ENCODE measurements at regions not wholly inside any gene's neighbourhood (a gene's known extent, or its start where the extent isn't known, plus 50 kb on each side); places are given as distances from the start of the nearest gene placed in this dataset.

GRCh38 chr17:73806768-73807167 is 162.5 kb upstream of the SDK2 start:
- TF ChIP-seq REST (IDR thresholded peaks at IDR 0.05; ENCODE audit: insufficient read depth in 1 of 2, low read depth in 2 of 2, low read length in 1 of 2): no peak
- TF ChIP-seq, protein P1, sequence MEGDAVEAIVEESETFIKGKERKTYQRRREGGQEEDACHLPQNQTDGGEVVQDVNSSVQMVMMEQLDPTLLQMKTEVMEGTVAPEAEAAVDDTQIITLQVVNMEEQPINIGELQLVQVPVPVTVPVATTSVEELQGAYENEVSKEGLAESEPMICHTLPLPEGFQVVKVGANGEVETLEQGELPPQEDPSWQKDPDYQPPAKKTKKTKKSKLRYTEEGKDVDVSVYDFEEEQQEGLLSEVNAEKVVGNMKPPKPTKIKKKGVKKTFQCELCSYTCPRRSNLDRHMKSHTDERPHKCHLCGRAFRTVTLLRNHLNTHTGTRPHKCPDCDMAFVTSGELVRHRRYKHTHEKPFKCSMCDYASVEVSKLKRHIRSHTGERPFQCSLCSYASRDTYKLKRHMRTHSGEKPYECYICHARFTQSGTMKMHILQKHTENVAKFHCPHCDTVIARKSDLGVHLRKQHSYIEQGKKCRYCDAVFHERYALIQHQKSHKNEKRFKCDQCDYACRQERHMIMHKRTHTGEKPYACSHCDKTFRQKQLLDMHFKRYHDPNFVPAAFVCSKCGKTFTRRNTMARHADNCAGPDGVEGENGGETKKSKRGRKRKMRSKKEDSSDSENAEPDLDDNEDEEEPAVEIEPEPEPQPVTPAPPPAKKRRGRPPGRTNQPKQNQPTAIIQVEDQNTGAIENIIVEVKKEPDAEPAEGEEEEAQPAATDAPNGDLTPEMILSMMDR (IDR thresholded peaks at IDR 0.05): no peak
- TF ChIP-seq POLR2AphosphoS5 (IDR thresholded peaks at IDR 0.05; ENCODE audit: low read depth, low read length): no peak
- no peak for TF ChIP-seq TCF7L2 (IDR thresholded peaks at IDR 0.05; ENCODE audit: low read depth, low read length)
- TF ChIP-seq SIN3A (IDR thresholded peaks at IDR 0.05; ENCODE audit: borderline replicate concordance, insufficient read depth, low read depth, low read length): no peak

Measured in Panc1 (cell line).